OCI-LY3 (cell line): ENCODE measurements at regions not wholly inside any gene's neighbourhood (a gene's known extent, or its start where the extent isn't known, plus 50 kb on each side); places are given as distances from the start of the nearest gene placed in this dataset.

Experiments used
- EZH2phosphoT487 ChIP-seq: fragments of 200-600 bp; shearing (Covaris generic); IDR thresholded peaks from 2 replicates; pipeline ENCODE4 v1.6.1; 2018; ENCODE audit warnings: antibody characterized with exemption, mixed run types, low read depth
- TF ChIP-seq, protein P1 (sequence below): fragments of 200-600, 300-600 bp; sonication (generic); IDR thresholded peaks from 2 replicates; pipeline ENCODE4 v1.5.1; 2014; ENCODE audit warnings: antibody characterized with exemption, low read length, low read depth

DNA sequence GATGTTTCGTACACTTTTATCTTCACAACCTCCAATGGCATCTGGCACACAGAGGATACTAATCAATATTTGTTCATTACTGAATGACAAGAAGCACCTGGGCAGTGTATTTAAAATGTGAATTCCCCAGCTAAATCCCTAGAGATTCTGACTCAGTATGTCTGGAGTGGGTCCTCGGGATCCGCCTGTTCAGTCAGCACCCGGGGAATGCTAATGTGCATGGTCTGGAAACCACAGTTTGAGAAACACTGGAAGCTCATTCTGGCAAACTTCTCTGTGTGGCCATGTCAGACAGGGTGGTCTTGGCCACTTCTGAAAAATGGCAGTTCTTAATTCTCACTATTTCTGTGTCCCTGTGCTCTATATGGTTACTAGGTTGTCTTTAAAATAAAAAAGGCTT lies 138.8 kb upstream of the VCX start:
- TF ChIP-seq, protein P1, sequence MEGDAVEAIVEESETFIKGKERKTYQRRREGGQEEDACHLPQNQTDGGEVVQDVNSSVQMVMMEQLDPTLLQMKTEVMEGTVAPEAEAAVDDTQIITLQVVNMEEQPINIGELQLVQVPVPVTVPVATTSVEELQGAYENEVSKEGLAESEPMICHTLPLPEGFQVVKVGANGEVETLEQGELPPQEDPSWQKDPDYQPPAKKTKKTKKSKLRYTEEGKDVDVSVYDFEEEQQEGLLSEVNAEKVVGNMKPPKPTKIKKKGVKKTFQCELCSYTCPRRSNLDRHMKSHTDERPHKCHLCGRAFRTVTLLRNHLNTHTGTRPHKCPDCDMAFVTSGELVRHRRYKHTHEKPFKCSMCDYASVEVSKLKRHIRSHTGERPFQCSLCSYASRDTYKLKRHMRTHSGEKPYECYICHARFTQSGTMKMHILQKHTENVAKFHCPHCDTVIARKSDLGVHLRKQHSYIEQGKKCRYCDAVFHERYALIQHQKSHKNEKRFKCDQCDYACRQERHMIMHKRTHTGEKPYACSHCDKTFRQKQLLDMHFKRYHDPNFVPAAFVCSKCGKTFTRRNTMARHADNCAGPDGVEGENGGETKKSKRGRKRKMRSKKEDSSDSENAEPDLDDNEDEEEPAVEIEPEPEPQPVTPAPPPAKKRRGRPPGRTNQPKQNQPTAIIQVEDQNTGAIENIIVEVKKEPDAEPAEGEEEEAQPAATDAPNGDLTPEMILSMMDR: no peak
- no peak for TF ChIP-seq EZH2phosphoT487
